VCaP (cell line): ENCODE measurements at regions not wholly inside any gene's neighbourhood (a gene's known extent, or its start where the extent isn't known, plus 50 kb on each side); places are given as distances from the start of the nearest gene placed in this dataset.
"Not testable (repeated sequence)": the region's sequence is repeated elsewhere in the genome, so short reads cannot be mapped to it uniquely, and the experiment has no call there.

Experiments
- H3K27ac ChIP-seq: fragments of 450-650 bp; 2 replicates; pipeline ENCODE4 v1.5.1; 2017
- TF ChIP-seq, protein P1 (sequence below): fragments of 450-650 bp; conservative IDR thresholded peaks from 2 replicates; pipeline ENCODE4 v1.5.1; 2017; ENCODE audit warnings: mild to moderate bottlenecking, moderate library complexity

- TF ChIP-seq, protein P1, sequence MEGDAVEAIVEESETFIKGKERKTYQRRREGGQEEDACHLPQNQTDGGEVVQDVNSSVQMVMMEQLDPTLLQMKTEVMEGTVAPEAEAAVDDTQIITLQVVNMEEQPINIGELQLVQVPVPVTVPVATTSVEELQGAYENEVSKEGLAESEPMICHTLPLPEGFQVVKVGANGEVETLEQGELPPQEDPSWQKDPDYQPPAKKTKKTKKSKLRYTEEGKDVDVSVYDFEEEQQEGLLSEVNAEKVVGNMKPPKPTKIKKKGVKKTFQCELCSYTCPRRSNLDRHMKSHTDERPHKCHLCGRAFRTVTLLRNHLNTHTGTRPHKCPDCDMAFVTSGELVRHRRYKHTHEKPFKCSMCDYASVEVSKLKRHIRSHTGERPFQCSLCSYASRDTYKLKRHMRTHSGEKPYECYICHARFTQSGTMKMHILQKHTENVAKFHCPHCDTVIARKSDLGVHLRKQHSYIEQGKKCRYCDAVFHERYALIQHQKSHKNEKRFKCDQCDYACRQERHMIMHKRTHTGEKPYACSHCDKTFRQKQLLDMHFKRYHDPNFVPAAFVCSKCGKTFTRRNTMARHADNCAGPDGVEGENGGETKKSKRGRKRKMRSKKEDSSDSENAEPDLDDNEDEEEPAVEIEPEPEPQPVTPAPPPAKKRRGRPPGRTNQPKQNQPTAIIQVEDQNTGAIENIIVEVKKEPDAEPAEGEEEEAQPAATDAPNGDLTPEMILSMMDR = no peak
- H3K27ac ChIP-seq = no peak overlapping the region
Measured at GRCh38 chr4:19193274-19193981, 1058.3 kb upstream of the SLIT2 start.

GRCh38 chr4:19191979-19192650, 1059.6 kb upstream of the SLIT2 start:
- TF ChIP-seq, protein P1 = no peak
- no peak overlapping the region for H3K27ac ChIP-seq

GRCh38 chr4:19187691-19188090, 1064.0 kb upstream of the SLIT2 start:
- TF ChIP-seq, protein P1 = no peak

DNA sequence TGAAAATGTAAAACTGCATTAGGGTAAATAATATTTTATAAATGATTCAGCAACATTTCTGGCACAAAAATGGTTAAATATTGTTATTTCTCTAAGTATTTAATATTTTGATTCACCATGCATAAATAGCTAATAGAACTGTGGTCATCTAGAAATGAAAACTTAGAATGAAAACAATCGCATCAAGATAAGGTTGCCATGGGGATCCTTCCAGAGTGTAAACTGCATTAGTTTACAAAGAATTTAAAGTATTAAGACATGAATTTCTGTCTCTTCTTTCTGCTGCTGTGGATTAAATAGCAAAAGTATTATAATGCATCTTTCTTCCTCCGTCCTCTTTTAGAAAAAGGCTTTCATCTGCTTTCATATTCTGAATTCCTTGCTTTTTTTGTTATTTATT, 1064.6 kb upstream of the SLIT2 start:
- H3K27ac ChIP-seq = no peak overlapping the region

More at GRCh38 chr4:19187691-19188090, 1064.0 kb upstream of the SLIT2 start:
- H3K27ac ChIP-seq = no peak overlapping the region

DNA sequence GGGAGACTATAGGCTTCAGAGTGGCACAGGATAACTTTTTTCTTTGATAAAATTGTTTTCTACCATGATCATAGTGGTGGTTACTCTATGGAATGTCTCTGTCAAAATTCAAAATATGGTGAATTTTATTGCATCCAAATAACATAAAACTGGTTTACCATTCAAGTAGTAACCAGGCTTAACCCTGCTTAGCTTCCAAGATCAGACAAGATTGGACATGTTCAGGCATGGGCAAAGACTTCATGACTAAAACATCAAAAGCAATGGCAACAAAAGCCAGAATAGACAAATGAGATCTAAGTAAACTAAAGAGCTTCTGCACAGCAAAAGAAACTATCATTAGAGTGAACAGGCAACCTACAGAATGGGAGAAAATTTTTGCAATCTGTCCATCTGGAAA, 1070.1 kb upstream of the SLIT2 start:
- not testable (repeated sequence) for H3K27ac ChIP-seq

More for the DNA sequence above, 1064.6 kb upstream of the SLIT2 start:
- TF ChIP-seq, protein P1 = no peak

GRCh38 chr4:19178835-19179234, 1072.9 kb upstream of the SLIT2 start:
- H3K27ac ChIP-seq = no peak overlapping the region
- TF ChIP-seq, protein P1 = no peak

DNA sequence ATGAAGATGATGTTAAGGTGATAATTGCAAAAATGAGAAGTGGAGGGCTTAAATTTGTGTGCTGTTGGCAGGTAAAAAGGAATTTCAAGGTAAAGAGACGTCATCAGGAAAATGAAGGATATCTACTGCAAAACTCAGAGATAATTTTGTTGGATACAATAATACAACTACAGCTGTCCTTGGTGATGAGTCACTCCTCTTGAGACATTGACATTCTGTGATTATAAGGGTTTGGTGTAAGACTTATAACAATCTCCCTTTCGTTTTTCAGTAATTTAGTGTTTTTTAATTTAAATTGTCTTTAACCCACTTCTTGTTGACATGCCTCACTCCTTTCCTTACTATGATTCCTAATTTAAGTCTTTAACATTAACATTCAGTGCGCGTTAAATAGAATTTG, 1074.1 kb upstream of the SLIT2 start:
- no peak overlapping the region for H3K27ac ChIP-seq
- TF ChIP-seq, protein P1 = no peak

DNA sequence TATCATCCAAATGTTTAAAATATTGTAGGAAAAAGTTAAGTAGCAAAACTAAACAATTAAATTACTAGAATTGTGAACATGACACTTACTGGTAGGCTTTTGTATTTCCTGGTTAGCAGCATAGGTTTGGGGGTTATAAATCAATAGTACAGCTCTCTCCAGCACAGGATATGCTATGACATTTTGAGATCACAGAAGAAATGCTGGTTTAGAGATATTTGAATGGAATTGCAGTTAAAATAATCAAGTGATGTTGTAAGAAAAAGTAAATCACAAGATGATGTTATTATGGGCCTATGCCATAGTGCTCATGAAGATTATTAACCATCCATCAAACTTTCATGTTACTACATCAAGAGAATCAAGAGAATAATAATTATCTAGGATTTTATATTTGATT, 1079.9 kb upstream of the SLIT2 start:
- TF ChIP-seq, protein P1 = no peak
- H3K27ac ChIP-seq = no peak overlapping the region
